ENCODE measurements at regions not wholly inside any gene's neighbourhood (a gene's known extent, or its start where the extent isn't known, plus 50 kb on each side); places are given as distances from the start of the nearest gene placed in this dataset.

DNA sequence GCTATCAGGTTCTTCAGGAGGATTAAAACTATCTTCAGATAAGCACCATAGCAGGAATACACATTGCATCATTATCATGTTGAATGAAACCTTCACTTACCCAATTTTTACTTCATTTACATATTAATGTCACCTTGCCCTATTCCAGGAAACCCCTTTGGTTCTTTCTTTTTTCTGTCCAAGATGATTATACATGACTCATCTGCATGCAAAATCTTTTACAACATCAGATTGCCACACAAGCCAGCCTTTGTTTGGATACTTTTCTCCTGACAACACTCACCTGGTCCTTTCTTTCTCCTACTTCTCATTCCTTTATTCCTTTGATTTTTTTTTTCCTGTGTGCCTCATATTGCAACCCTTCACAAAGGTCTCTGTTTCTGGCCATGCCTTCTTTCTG lies 200.5 kb upstream of the POU3F2 start:
- H3K4me3 ChIP-seq, result no peak overlapping the region
- TF ChIP-seq, protein P1, sequence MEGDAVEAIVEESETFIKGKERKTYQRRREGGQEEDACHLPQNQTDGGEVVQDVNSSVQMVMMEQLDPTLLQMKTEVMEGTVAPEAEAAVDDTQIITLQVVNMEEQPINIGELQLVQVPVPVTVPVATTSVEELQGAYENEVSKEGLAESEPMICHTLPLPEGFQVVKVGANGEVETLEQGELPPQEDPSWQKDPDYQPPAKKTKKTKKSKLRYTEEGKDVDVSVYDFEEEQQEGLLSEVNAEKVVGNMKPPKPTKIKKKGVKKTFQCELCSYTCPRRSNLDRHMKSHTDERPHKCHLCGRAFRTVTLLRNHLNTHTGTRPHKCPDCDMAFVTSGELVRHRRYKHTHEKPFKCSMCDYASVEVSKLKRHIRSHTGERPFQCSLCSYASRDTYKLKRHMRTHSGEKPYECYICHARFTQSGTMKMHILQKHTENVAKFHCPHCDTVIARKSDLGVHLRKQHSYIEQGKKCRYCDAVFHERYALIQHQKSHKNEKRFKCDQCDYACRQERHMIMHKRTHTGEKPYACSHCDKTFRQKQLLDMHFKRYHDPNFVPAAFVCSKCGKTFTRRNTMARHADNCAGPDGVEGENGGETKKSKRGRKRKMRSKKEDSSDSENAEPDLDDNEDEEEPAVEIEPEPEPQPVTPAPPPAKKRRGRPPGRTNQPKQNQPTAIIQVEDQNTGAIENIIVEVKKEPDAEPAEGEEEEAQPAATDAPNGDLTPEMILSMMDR (IDR thresholded peaks at IDR 0.05), result no peak
- no peak for TF ChIP-seq POLR2A (IDR thresholded peaks at IDR 0.05)
- H3K36me3 ChIP-seq, result no peaks in the 10 kb centered on the region
- intact Hi-C loops (cut with DNase I), result no loop called here
- no peaks in the 10 kb centered on the region for H3K27me3 ChIP-seq
- H3K27ac ChIP-seq, result no peak overlapping the region
- no peaks in the 10 kb centered on the region for H3K9me3 ChIP-seq
- no peak for ATAC-seq
- no peak for DNase-seq
- H3K4me1 ChIP-seq, result no peaks in the 10 kb centered on the region

- H3K4me1 ChIP-seq, result no peaks in the 10 kb centered on the region
- ATAC-seq, result no peak
- DNase-seq, result no peak
- no peak overlapping the region for H3K27ac ChIP-seq
- no peak overlapping the region for H3K4me3 ChIP-seq
- intact Hi-C loops (cut with DNase I), result no loop called here
- WGBS, 4 donors, result 48 to 60% (median 49%) methylated on average over 3 of the region's 3 CpGs
- H3K36me3 ChIP-seq, result no peaks in the 10 kb centered on the region
- no peaks in the 10 kb centered on the region for H3K27me3 ChIP-seq
- no peak for TF ChIP-seq POLR2A (IDR thresholded peaks at IDR 0.05)
- TF ChIP-seq, protein P1 (IDR thresholded peaks at IDR 0.05), result no peak
- no peaks in the 10 kb centered on the region for H3K9me3 ChIP-seq
Observed at GRCh38 chr6:98634569-98634968, 199.8 kb upstream of the POU3F2 start.

DNA sequence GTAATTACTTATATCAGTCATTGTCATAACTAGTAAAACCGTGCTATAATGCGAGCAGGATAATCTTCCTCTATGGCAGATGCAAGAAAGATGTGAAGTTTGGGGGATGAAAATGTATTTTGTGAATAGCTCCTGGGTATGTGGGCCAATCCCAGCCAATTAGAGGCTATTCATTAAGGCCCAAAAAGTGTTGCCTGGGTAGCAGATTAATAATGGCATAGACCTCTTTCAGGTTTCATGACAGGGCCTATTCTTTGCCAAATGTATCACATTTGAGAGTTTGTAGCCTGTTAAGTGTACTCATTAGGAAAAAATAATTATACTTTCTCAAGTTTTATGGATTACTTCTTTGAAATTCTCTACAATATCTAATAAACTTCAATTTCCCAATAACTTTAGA lies 199.2 kb upstream of the POU3F2 start:
- intact Hi-C loops (cut with DNase I), result no loop called here

DNA sequence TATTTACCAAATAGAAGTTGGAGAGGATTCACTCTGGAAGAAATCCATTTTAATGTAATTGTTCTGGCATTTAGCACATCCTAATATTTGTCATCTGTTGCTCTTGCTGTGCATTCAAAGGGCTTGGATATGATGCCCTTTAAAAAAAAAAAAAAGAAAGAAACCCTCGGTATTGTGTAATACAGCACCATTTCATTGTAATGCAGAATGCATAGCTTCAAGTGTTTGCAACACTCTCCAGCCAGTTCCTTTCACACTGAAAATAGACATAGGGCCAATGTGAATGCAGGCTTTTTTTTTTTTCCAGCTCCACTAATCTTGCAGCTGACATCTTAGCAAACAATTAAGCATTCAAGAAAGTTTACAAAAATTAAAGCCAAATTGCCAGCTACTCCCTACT lies 197.4 kb upstream of the POU3F2 start:
- DNase-seq, result no peak
- no peak overlapping the region for H3K27ac ChIP-seq
- H3K27me3 ChIP-seq, result no peaks in the 10 kb centered on the region
- H3K9me3 ChIP-seq, result no peaks in the 10 kb centered on the region
- 5 to 10% (median 9%) methylated on average over 1 of the region's 1 CpG for WGBS, 4 donors
- TF ChIP-seq, protein P1 (IDR thresholded peaks at IDR 0.05), result no peak
- no peaks in the 10 kb centered on the region for H3K4me1 ChIP-seq
- intact Hi-C loops (cut with DNase I), result no loop called here
- no peak overlapping the region for H3K4me3 ChIP-seq
- H3K36me3 ChIP-seq, result no peaks in the 10 kb centered on the region
- no peak for ATAC-seq

More for the DNA sequence above, 199.2 kb upstream of the POU3F2 start:
- Histone ChIP-seq H3K9me3 (no peaks in the 10 kb centered on the region), H3K4me1 (no peaks in the 10 kb centered on the region), H3K27ac (no peak overlapping the region), H3K27me3 (no peaks in the 10 kb centered on the region), H3K36me3 (no peaks in the 10 kb centered on the region), H3K4me3 (no peak overlapping the region)
- 81 to 89% (median 84%) methylated on average over 2 of the region's 2 CpGs for WGBS, 4 donors
- DNase-seq, result no peak
- ATAC-seq, result no peak
- TF ChIP-seq, protein P1 (IDR thresholded peaks at IDR 0.05), result no peak
- TF ChIP-seq POLR2A (IDR thresholded peaks at IDR 0.05), result no peak
